Astrocyte (in vitro differentiated cells and primary cell): ENCODE measurements at regions not wholly inside any gene's neighbourhood (a gene's known extent, or its start where the extent isn't known, plus 50 kb on each side); places are given as distances from the start of the nearest gene placed in this dataset.

Experiments used
- DNase-seq: peaks from one replicate; pipeline ENCODE4 v3.0.0-alpha.2; 2010; ENCODE audit warnings: low read depth
- FAIRE-seq: peaks from 2 replicates; lab custom pipeline; 2011; peaks lifted over from hg19 to GRCh38; lab: Jason Lieb, UNC
- H2AFZ ChIP-seq: 2 replicates; pipeline ENCODE4 v1.6.0; 2012; ENCODE audit warnings: low read depth, low read length, inconsistent platforms
- H3K27ac ChIP-seq: 2 replicates; pipeline ENCODE4 v1.5.1; 2011; ENCODE audit warnings: low read depth, low read length, inconsistent platforms
- H3K27me3 ChIP-seq: 2 replicates; pipeline ENCODE4 v1.6.0; 2011; ENCODE audit warnings: low read length, inconsistent platforms; ENCODE audit not compliant: insufficient read depth
- H3K36me3 ChIP-seq: 2 replicates; pipeline ENCODE4 v1.5.1; 2011; ENCODE audit warnings: low read length, inconsistent platforms; ENCODE audit not compliant: insufficient read depth
- H3K4me1 ChIP-seq: 2 replicates; pipeline ENCODE4 v1.5.1; 2011; ENCODE audit warnings: low read length, inconsistent platforms; ENCODE audit not compliant: insufficient read depth
- H3K4me2 ChIP-seq: 2 replicates; pipeline ENCODE4 v1.6.0; 2012; ENCODE audit warnings: low read length, inconsistent platforms
- H3K4me3 ChIP-seq: 2 replicates; pipeline ENCODE4 v1.5.1; 2011; ENCODE audit warnings: low read depth, mild to moderate bottlenecking, low read length, inconsistent platforms; ENCODE audit not compliant: insufficient read depth
- H3K79me2 ChIP-seq: 2 replicates; pipeline ENCODE4 v1.6.0; 2012; ENCODE audit warnings: mild to moderate bottlenecking, low read length, inconsistent platforms; ENCODE audit not compliant: insufficient read depth
- H3K9ac ChIP-seq: 2 replicates; pipeline ENCODE4 v1.6.0; 2012; ENCODE audit warnings: mild to moderate bottlenecking, low read length, inconsistent platforms
- H3K9me3 ChIP-seq: 2 replicates; pipeline ENCODE4 v1.5.1; 2012; ENCODE audit warnings: low read depth, mild to moderate bottlenecking, low read length, inconsistent platforms; ENCODE audit not compliant: insufficient read depth
- H4K20me1 ChIP-seq: 2 replicates; pipeline ENCODE4 v1.6.0; 2012; ENCODE audit warnings: low read length, inconsistent platforms; ENCODE audit not compliant: insufficient read depth
- H3K27ac Mint-ChIP-seq: one replicate; pipeline ENCODE4 v1.8.0; 2021; ENCODE audit warnings: mild to moderate bottlenecking, mixed read lengths; ENCODE audit not compliant: unreplicated experiment
- H3K27me3 Mint-ChIP-seq: one replicate; pipeline ENCODE4 v1.8.0; 2021; ENCODE audit warnings: low read depth, mixed read lengths; ENCODE audit not compliant: unreplicated experiment
- H3K36me3 Mint-ChIP-seq: one replicate; pipeline ENCODE4 v1.8.0; 2021; ENCODE audit warnings: low read depth, mixed read lengths; ENCODE audit not compliant: unreplicated experiment
- H3K4me1 Mint-ChIP-seq: one replicate; pipeline ENCODE4 v1.8.0; 2021; ENCODE audit warnings: low read depth, mixed read lengths; ENCODE audit not compliant: unreplicated experiment
- H3K4me3 Mint-ChIP-seq: one replicate; pipeline ENCODE4 v1.8.0; 2021; ENCODE audit warnings: mild to moderate bottlenecking, moderate library complexity, mixed read lengths; ENCODE audit not compliant: unreplicated experiment
- H3K9me3 Mint-ChIP-seq: one replicate; pipeline ENCODE4 v1.8.0; 2021; ENCODE audit warnings: mild to moderate bottlenecking, mixed read lengths; ENCODE audit not compliant: unreplicated experiment
- CTCF ChIP-seq: IDR thresholded peaks from 2 replicates; pipeline ENCODE4 v1.5.1; 2011; ENCODE audit warnings: low read depth, mild to moderate bottlenecking, inconsistent platforms, low read length, moderate library complexity; ENCODE audit not compliant: insufficient read depth
- EZH2 ChIP-seq: IDR thresholded peaks from 2 replicates; pipeline ENCODE4 v1.6.1; 2012; ENCODE audit warnings: mild to moderate bottlenecking, low read length, inconsistent platforms; ENCODE audit not compliant: insufficient read depth

- Histone ChIP-seq H3K4me2 (no peak overlapping the region), H3K4me3 (no peak overlapping the region), H3K27ac (no peak overlapping the region), H3K9ac (no peak overlapping the region), H4K20me1 (no peaks in the 10 kb centered on the region), H3K36me3 (no peaks in the 10 kb centered on the region), H3K79me2 (no peaks in the 10 kb centered on the region), H3K27me3 (no peaks in the 10 kb centered on the region), H2AFZ (no peak overlapping the region), H3K9me3 (no peaks in the 10 kb centered on the region), H3K4me1 (no peaks in the 10 kb centered on the region)
- no peak for FAIRE-seq
- H3K4me3 Mint-ChIP-seq, result no peak overlapping the region
- no peaks in the 10 kb centered on the region for H3K9me3 Mint-ChIP-seq
- TF ChIP-seq CTCF (no peak), EZH2 (no peak)
- H3K27me3 Mint-ChIP-seq, result peaks cover 33% of the 10 kb centered on the region
- H3K27ac Mint-ChIP-seq, result no peak overlapping the region
- H3K4me1 Mint-ChIP-seq, result peaks cover 4% of the 10 kb centered on the region
- no peaks in the 10 kb centered on the region for H3K36me3 Mint-ChIP-seq
- DNase-seq, result no peak
These were observed 280.6 kb downstream of the ZNF536 start for GRCh38 chr19:30652751-30653150.

- H2AFZ ChIP-seq, result no peak overlapping the region
- FAIRE-seq, result no peak
These were observed 279.5 kb downstream of the ZNF536 start for GRCh38 chr19:30651691-30652090.

More at GRCh38 chr19:30651691-30652090, 279.5 kb downstream of the ZNF536 start:
- Mint-ChIP-seq H3K27me3 (peaks cover 27% of the 10 kb centered on the region), H3K4me3 (no peak overlapping the region), H3K36me3 (no peaks in the 10 kb centered on the region), H3K4me1 (peaks cover 7% of the 10 kb centered on the region), H3K9me3 (no peaks in the 10 kb centered on the region), H3K27ac (no peak overlapping the region)
- no peaks in the 10 kb centered on the region for H3K36me3 ChIP-seq
- TF ChIP-seq CTCF, result no peak
- TF ChIP-seq EZH2, result no peak
- no peaks in the 10 kb centered on the region for H3K27me3 ChIP-seq
- H3K9me3 ChIP-seq, result no peaks in the 10 kb centered on the region
- H3K4me1 ChIP-seq, result no peaks in the 10 kb centered on the region
- H3K27ac ChIP-seq, result no peak overlapping the region
- H3K4me2 ChIP-seq, result no peak overlapping the region
- no peak overlapping the region for H3K4me3 ChIP-seq
- DNase-seq, result no peak
- no peaks in the 10 kb centered on the region for H4K20me1 ChIP-seq
- no peak overlapping the region for H3K9ac ChIP-seq
- H3K79me2 ChIP-seq, result no peaks in the 10 kb centered on the region
